Transverse colon (tissue), 4 donors: ENCODE measurements at regions not wholly inside any gene's neighbourhood (a gene's known extent, or its start where the extent isn't known, plus 50 kb on each side); places are given as distances from the start of the nearest gene placed in this dataset.

Experiments used
- CTCF ChIP-seq, 5 experiments: fragments of 200-600 bp in 3 of 5; fragments of 450-650 bp in 2 of 5; sonication (generic) in 3 of 5; IDR thresholded peaks; 1 replicate in 2 of 5; 2 replicates in 3 of 5; pipeline ENCODE4 v1.5.1; 2016 to 2017; ENCODE audit warnings: antibody characterized with exemption in 5 of 5, inconsistent platforms in 3 of 5, mild to moderate bottlenecking in 2 of 5, moderate library complexity in 1 of 5
- EP300 ChIP-seq: sonication (generic); formaldehyde crosslinking; IDR thresholded peaks from one replicate; pipeline ENCODE4 v1.6.1; 2017; ENCODE audit warnings: antibody characterized with exemption, low read depth
- POLR2A ChIP-seq: fragments of 450-650 bp; IDR thresholded peaks from one replicate; pipeline ENCODE4 v1.6.1; 2016; ENCODE audit warnings: antibody characterized with exemption, mild to moderate bottlenecking, moderate library complexity
- POLR2AphosphoS5 ChIP-seq, 3 donors: sonication (generic); formaldehyde crosslinking; IDR thresholded peaks; one replicate each; pipeline ENCODE4 v1.6.1; 2016; ENCODE audit warnings: antibody characterized with exemption in 3 of 3

- TF ChIP-seq POLR2AphosphoS5 (IDR thresholded peaks at IDR 0.05), result no peak
- TF ChIP-seq CTCF (IDR thresholded peaks at IDR 0.05), result no peak
- TF ChIP-seq POLR2A, result no peak
- TF ChIP-seq EP300, result no peak
These were observed 193.0 kb upstream of the PBX1 start for GRCh38 chr1:164366014-164366413.
